ENCODE measurements at regions not wholly inside any gene's neighbourhood (a gene's known extent, or its start where the extent isn't known, plus 50 kb on each side); places are given as distances from the start of the nearest gene placed in this dataset.

GRCh38 chr5:96195123-96195522 lies 233.5 kb upstream of the ELL2 start:
- TF ChIP-seq PRDM10 (tag by site-specific recombination; IDR thresholded peaks at IDR 0.05) = no peak
- TF ChIP-seq CTCF (tag by site-specific recombination; IDR thresholded peaks at IDR 0.05) = no peak
- TF ChIP-seq TCF7L2 (IDR thresholded peaks at IDR 0.05; ENCODE audit: borderline replicate concordance, low read depth, low read length) = no peak
- TF ChIP-seq MYNN (tag by site-specific recombination; IDR thresholded peaks at IDR 0.05; ENCODE audit: borderline replicate concordance) = no peak
- no peak for TF ChIP-seq REST (tag by site-specific recombination; IDR thresholded peaks at IDR 0.05)
- TF ChIP-seq ZNF274 (IDR thresholded peaks at IDR 0.05; ENCODE audit: low read length) = no peak
- TF ChIP-seq ZNF274 (tag by site-specific recombination; IDR thresholded peaks at IDR 0.05; ENCODE audit: borderline replicate concordance) = no peak
- TF ChIP-seq ZNF585B (tag by site-specific recombination; IDR thresholded peaks at IDR 0.05) = no peak
- no peak for TF ChIP-seq ZFP3 (tag by site-specific recombination; IDR thresholded peaks at IDR 0.05; ENCODE audit: low read depth)
- TF ChIP-seq ZNF280D (tag by site-specific recombination; IDR thresholded peaks at IDR 0.05) = no peak
